Chondrocyte (in vitro differentiated cells): ENCODE measurements at regions not wholly inside any gene's neighbourhood (a gene's known extent, or its start where the extent isn't known, plus 50 kb on each side); places are given as distances from the start of the nearest gene placed in this dataset.

Experiments
- DNase-seq: peaks from one replicate; pipeline ENCODE4 v3.0.0; 2021; ENCODE audit warnings: mixed read lengths, low spot score
- H3K27ac Mint-ChIP-seq: one replicate; pipeline ENCODE4 v1.8.0; 2021; ENCODE audit warnings: mild to moderate bottlenecking, moderate library complexity, mixed read lengths; ENCODE audit not compliant: unreplicated experiment
- H3K27me3 Mint-ChIP-seq: 2 replicates; pipeline ENCODE4 v1.8.0; 2021; ENCODE audit warnings: low read depth, mixed read lengths
- H3K36me3 Mint-ChIP-seq: 2 replicates; pipeline ENCODE4 v1.8.0; 2021; ENCODE audit warnings: low read depth, mixed read lengths
- H3K4me1 Mint-ChIP-seq: 2 replicates; pipeline ENCODE4 v1.8.0; 2021; ENCODE audit warnings: low read depth, mild to moderate bottlenecking, mixed read lengths
- H3K4me3 Mint-ChIP-seq: one replicate; pipeline ENCODE4 v1.8.0; 2021; ENCODE audit warnings: mild to moderate bottlenecking, moderate library complexity, mixed read lengths; ENCODE audit not compliant: unreplicated experiment
- H3K9me3 Mint-ChIP-seq: 2 replicates; pipeline ENCODE4 v1.8.0; 2021; ENCODE audit warnings: low read depth, mixed read lengths
- CTCF ChIP-seq: fragments of 200-600 bp; sonication (generic); IDR thresholded peaks from 2 replicates; pipeline ENCODE4 v1.5.0; 2021; ENCODE audit warnings: antibody characterized with exemption, mild to moderate bottlenecking, moderate library complexity

DNA sequence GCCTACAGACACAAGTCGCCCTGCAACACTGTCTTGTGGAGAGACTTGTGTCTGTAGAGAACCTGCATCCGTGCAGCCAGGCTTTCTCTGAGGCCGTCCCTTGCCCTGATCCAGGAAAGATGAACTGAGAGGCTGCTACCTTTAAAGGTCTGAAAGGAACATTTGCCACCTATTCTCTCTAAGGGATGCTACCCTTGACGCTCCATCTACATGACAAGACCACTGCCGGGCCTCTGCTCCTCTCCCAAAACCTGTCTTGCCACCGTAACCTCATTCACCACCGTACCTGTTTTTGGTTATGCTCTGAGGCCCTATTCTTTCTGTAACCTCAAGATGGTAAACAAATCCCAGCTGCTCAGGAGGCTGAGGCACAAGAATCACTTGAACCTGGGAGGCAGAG, 73.9 kb downstream of the FOXF2 start:
- DNase-seq = no peak
- Mint-ChIP-seq H3K4me3 (no peak overlapping the region), H3K4me1 (no peaks in the 10 kb centered on the region), H3K36me3 (no peaks in the 10 kb centered on the region), H3K27ac (no peak overlapping the region), H3K9me3 (no peaks in the 10 kb centered on the region), H3K27me3 (no peaks in the 10 kb centered on the region)
- TF ChIP-seq CTCF = no peak

DNA sequence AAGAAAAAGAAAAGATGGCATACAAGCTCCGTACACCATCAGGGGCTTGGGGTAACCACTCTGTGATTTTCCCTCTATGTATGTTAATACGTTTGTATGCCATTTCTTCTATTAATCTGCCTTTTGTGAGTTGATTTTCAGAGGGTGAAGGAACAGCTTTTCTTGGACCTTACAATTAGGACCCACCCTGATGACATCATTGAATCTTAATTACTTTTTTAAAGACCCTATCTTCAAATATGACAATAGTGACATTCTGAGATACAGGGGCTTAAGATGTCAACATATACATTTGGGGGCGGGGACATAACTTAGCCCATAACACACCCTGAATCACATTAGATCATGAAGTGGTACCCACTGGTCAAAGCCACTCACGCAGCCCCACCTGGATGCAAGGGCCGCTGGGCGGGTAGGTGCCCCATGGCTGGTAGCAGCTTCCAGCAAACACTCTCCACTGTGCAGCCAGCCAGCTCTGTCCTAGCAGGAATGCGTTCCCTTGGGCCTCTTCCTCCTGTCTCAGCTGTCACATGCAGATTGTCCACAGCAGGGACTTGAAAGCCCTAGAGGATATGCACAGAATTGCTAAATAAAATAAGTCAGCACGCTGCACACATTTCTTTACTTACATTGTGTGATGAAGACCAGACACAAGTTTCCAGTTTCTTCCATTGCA, 74.5 kb downstream of the FOXF2 start:
- Mint-ChIP-seq H3K27ac (no peak overlapping the region), H3K4me1 (no peaks in the 10 kb centered on the region), H3K36me3 (no peaks in the 10 kb centered on the region), H3K9me3 (no peaks in the 10 kb centered on the region), H3K4me3 (no peak overlapping the region), H3K27me3 (no peaks in the 10 kb centered on the region)
- DNase-seq = no peak
- no peak for TF ChIP-seq CTCF

DNA sequence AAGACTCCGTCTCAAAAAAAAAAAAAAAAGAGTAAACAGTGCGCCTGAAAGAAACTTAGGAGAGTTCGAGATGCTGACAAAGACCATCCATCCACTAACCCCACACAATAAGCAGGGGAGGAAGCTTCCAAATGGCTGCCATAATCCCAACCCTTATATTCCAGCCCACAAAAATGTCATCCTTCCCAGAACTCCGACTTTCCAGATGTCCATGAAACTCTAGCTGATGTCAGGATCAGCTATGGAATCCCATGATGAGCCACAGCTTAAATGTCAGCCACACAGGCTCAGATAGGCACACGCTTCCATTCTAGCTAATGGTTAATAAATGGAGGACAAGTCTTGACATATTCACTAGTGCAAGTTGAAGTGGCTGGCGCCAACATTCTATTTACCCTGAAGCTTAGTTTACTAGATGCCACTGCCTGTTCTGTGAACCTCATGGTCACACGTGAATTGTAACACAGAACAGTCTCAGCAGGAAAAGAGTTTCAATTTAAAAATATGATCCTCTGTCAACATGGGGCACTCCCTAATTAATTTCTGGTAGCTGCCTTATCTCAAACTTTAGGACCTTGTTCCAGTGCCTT, 75.5 kb downstream of the FOXF2 start:
- H3K9me3 Mint-ChIP-seq = no peaks in the 10 kb centered on the region
- H3K4me3 Mint-ChIP-seq = no peak overlapping the region
- H3K4me1 Mint-ChIP-seq = no peaks in the 10 kb centered on the region
- no peak overlapping the region for H3K27ac Mint-ChIP-seq
- H3K27me3 Mint-ChIP-seq = no peaks in the 10 kb centered on the region
- no peak for TF ChIP-seq CTCF
- DNase-seq = no peak
- H3K36me3 Mint-ChIP-seq = no peaks in the 10 kb centered on the region

- H3K4me1 Mint-ChIP-seq = peaks cover 2% of the 10 kb centered on the region
- no peak for TF ChIP-seq CTCF
Measured at GRCh38 chr6:1468126-1468525, 78.8 kb downstream of the FOXF2 start.

DNA sequence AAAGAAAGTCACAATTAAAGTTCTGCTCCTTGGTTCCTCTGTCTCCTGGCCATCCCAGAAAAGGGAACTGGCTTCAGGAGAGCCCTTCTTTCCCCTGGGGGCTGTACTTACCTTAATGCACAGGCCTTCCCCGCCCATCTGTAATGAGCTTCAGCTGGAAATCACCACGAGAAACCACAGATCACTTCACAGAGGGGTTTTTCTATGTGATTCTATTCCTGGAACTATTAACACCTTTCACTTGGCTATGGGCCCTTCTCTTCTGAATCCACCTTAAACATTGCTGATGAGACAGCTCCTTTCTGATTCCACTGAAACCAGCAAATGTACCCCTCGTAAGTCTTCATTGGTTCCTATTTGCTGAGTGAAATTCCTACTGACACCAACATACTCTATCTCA, 80.7 kb downstream of the FOXF2 start:
- TF ChIP-seq CTCF = no peak
- no peaks in the 10 kb centered on the region for H3K27me3 Mint-ChIP-seq
- no peaks in the 10 kb centered on the region for H3K9me3 Mint-ChIP-seq
- H3K4me3 Mint-ChIP-seq = no peak overlapping the region
- peaks cover 12% of the 10 kb centered on the region for H3K4me1 Mint-ChIP-seq
- H3K27ac Mint-ChIP-seq = no peak overlapping the region
- no peak for DNase-seq
- no peaks in the 10 kb centered on the region for H3K36me3 Mint-ChIP-seq

More at GRCh38 chr6:1468126-1468525, 78.8 kb downstream of the FOXF2 start:
- no peak overlapping the region for H3K4me3 Mint-ChIP-seq
- H3K27me3 Mint-ChIP-seq = no peaks in the 10 kb centered on the region
- no peaks in the 10 kb centered on the region for H3K36me3 Mint-ChIP-seq
- DNase-seq = no peak
- H3K27ac Mint-ChIP-seq = no peak overlapping the region
- H3K9me3 Mint-ChIP-seq = no peaks in the 10 kb centered on the region
